Testis (tissue), 2 donors: ENCODE measurements at regions not wholly inside any gene's neighbourhood (a gene's known extent, or its start where the extent isn't known, plus 50 kb on each side); places are given as distances from the start of the nearest gene placed in this dataset.

Experiments used
- CTCF ChIP-seq, 3 experiments: fragments of 450-650 bp in 2 of 3; fragments of 200-600 bp in 1 of 3; sonication (generic) in 1 of 3; IDR thresholded peaks; one replicate each; pipeline ENCODE4 v1.5.1; 2016 to 2019; ENCODE audit warnings: antibody characterized with exemption in 3 of 3, mild to moderate bottlenecking in 2 of 3, moderate library complexity in 1 of 3
- POLR2A ChIP-seq: fragments of 450-650 bp; IDR thresholded peaks from one replicate; pipeline ENCODE4 v1.6.1; 2017; ENCODE audit warnings: antibody characterized with exemption, mild to moderate bottlenecking, moderate library complexity

GRCh38 chr12:25372002-25372401 is 121.3 kb upstream of the KRAS start:
- TF ChIP-seq CTCF (IDR thresholded peaks at IDR 0.05) (no peak), POLR2A (no peak)
